ENCODE measurements at regions not wholly inside any gene's neighbourhood (a gene's known extent, or its start where the extent isn't known, plus 50 kb on each side); places are given as distances from the start of the nearest gene placed in this dataset.

GRCh38 chr4:116734178-116734577 lies 351.2 kb downstream of the TRAM1L1 start:
- no peak for DNase-seq (ENCODE audit: low read depth)
- no peak overlapping the region for H3K4me3 ChIP-seq (ENCODE audit: low read depth, low read length)
- no peak for TF ChIP-seq CTCF (IDR thresholded peaks at IDR 0.05; ENCODE audit: control insufficient read depth, extremely low read depth, insufficient read depth)

- H3K4me3 ChIP-seq (ENCODE audit: low read depth, low read length) = no peak overlapping the region
- DNase-seq (ENCODE audit: low read depth) = no peak
- TF ChIP-seq CTCF (IDR thresholded peaks at IDR 0.05; ENCODE audit: control insufficient read depth, extremely low read depth, insufficient read depth) = no peak
These were observed 352.0 kb downstream of the TRAM1L1 start for GRCh38 chr4:116733370-116733769.

- no peak for DNase-seq (ENCODE audit: low read depth)
- no peak for TF ChIP-seq CTCF (IDR thresholded peaks at IDR 0.05; ENCODE audit: control insufficient read depth, extremely low read depth, insufficient read depth)
- no peak overlapping the region for H3K4me3 ChIP-seq (ENCODE audit: low read depth, low read length)
These were observed 358.9 kb downstream of the TRAM1L1 start for GRCh38 chr4:116726523-116726922.

GRCh38 chr4:116724249-116724648 lies 361.1 kb downstream of the TRAM1L1 start:
- no peak for DNase-seq (ENCODE audit: low read depth)
- no peak overlapping the region for H3K4me3 ChIP-seq (ENCODE audit: low read depth, low read length)
- TF ChIP-seq CTCF (IDR thresholded peaks at IDR 0.05; ENCODE audit: control insufficient read depth, extremely low read depth, insufficient read depth) = no peak

- no peak for TF ChIP-seq CTCF (IDR thresholded peaks at IDR 0.05; ENCODE audit: control insufficient read depth, extremely low read depth, insufficient read depth)
- no peak for DNase-seq (ENCODE audit: low read depth)
- no peak overlapping the region for H3K4me3 ChIP-seq (ENCODE audit: low read depth, low read length)
These were observed 379.9 kb downstream of the TRAM1L1 start for GRCh38 chr4:116705466-116705865.

- TF ChIP-seq CTCF (IDR thresholded peaks at IDR 0.05; ENCODE audit: control insufficient read depth, extremely low read depth, insufficient read depth) = peak; percentile 89
- DNase-seq (ENCODE audit: low read depth) = peak; percentile 19
- no peak overlapping the region for H3K4me3 ChIP-seq (ENCODE audit: low read depth, low read length)
These were observed 382.4 kb downstream of the TRAM1L1 start for GRCh38 chr4:116702949-116703348.

GRCh38 chr4:116688536-116688935 lies 396.8 kb downstream of the TRAM1L1 start:
- no peak for DNase-seq (ENCODE audit: low read depth)
- H3K4me3 ChIP-seq (ENCODE audit: low read depth, low read length) = no peak overlapping the region
- TF ChIP-seq CTCF (IDR thresholded peaks at IDR 0.05; ENCODE audit: control insufficient read depth, extremely low read depth, insufficient read depth) = no peak

All from LNCaP clone FGC (cell line).